NOMO-1 treated with dmso at 0.1 percent for 144 hours (cell line): ENCODE measurements at regions not wholly inside any gene's neighbourhood (a gene's known extent, or its start where the extent isn't known, plus 50 kb on each side); places are given as distances from the start of the nearest gene placed in this dataset.

ENCODE experiments used
- DNase-seq: peaks from one replicate; lab custom pipeline; 2025; ENCODE audit not compliant: unreplicated experiment; lab: John Stamatoyannopoulos, UW

- no peak for DNase-seq
Measured at GRCh38 chr9:82295181-82295580, 306.6 kb downstream of the SPATA31D1 start.

GRCh38 chr9:82299870-82300269 lies 311.3 kb downstream of the SPATA31D1 start:
- DNase-seq = no peak

GRCh38 chr9:82302968-82303655 lies 314.5 kb downstream of the SPATA31D1 start:
- DNase-seq = no peak

- no peak for DNase-seq
Measured at GRCh38 chr9:82308836-82309235, 320.3 kb downstream of the SPATA31D1 start.

- no peak for DNase-seq
Measured at GRCh38 chr9:82313697-82314096, 325.1 kb downstream of the SPATA31D1 start.

GRCh38 chr9:82320566-82320965 lies 332.0 kb downstream of the SPATA31D1 start:
- no peak for DNase-seq

- no peak for DNase-seq
Measured at GRCh38 chr9:82325907-82326306, 337.3 kb downstream of the SPATA31D1 start.

GRCh38 chr9:82327641-82328040 lies 339.1 kb downstream of the SPATA31D1 start:
- DNase-seq = no peak

- no peak for DNase-seq
Measured at GRCh38 chr9:82331079-82331478, 342.5 kb downstream of the SPATA31D1 start.

- DNase-seq = no peak
Measured at GRCh38 chr9:82332018-82332773, 343.6 kb downstream of the SPATA31D1 start.

GRCh38 chr9:82332774-82333152 lies 344.2 kb downstream of the SPATA31D1 start:
- DNase-seq = no peak

GRCh38 chr9:82333671-82334070 lies 345.1 kb downstream of the SPATA31D1 start:
- DNase-seq = no peak

- DNase-seq = no peak
Measured at GRCh38 chr9:82334286-82334685, 345.7 kb downstream of the SPATA31D1 start.

GRCh38 chr9:82337351-82337750 lies 348.8 kb downstream of the SPATA31D1 start:
- DNase-seq = no peak

GRCh38 chr9:82342046-82342445 lies 353.5 kb downstream of the SPATA31D1 start:
- no peak for DNase-seq

- DNase-seq = no peak
Measured at GRCh38 chr9:82346040-82346439, 357.5 kb downstream of the SPATA31D1 start.

- no peak for DNase-seq
Measured at GRCh38 chr9:82353631-82354278, 365.2 kb downstream of the SPATA31D1 start.

GRCh38 chr9:82354279-82354659 lies 365.7 kb downstream of the SPATA31D1 start:
- DNase-seq = no peak

GRCh38 chr9:82356131-82356530 lies 367.6 kb downstream of the SPATA31D1 start:
- no peak for DNase-seq

- no peak for DNase-seq
Measured at GRCh38 chr9:82356871-82357270, 368.3 kb downstream of the SPATA31D1 start.

GRCh38 chr9:82363198-82363597 lies 374.6 kb downstream of the SPATA31D1 start:
- DNase-seq = no peak

- DNase-seq = no peak
Measured at GRCh38 chr9:82363682-82364081, 375.1 kb downstream of the SPATA31D1 start.
